HCT116 (cell line): ENCODE measurements at regions not wholly inside any gene's neighbourhood (a gene's known extent, or its start where the extent isn't known, plus 50 kb on each side); places are given as distances from the start of the nearest gene placed in this dataset.

Experiments
- ATAC-seq: fragments of 200-7000 bp; cut with Tn5 transposase; 2 replicates; pipeline ENCODE4 v1.9.1; 2020; ENCODE audit warnings: mild to moderate bottlenecking, moderate library complexity
- BruUV-seq: library from RNA; stranded (reverse); fragments of 400-500 nt; replicated peaks from 2 replicates; lab custom pipeline; 2021; lab: Mats Ljungman, UMichigan
- CTCF ChIA-PET: fragments of 300-600 bp; sonication (Branson Sonifier 250); formaldehyde crosslinking; loops from one replicate; lab custom pipeline; 2021; ENCODE audit warnings: antibody characterized with exemption; lab: Charles Lee
- POLR2A ChIA-PET: fragments of 300-600, 350-600 bp; sonication (Branson Sonifier 250); formaldehyde crosslinking; loops from one replicate; lab custom pipeline; 2021; ENCODE audit warnings: antibody characterized with exemption; lab: Charles Lee
- RAD21 ChIA-PET, 2 experiments: fragments of 300-600 bp; sonication (Branson Sonifier 250); formaldehyde crosslinking; loops; one replicate each; lab custom pipeline; 2023; ENCODE audit warnings: low total read pairs in 2 of 2; ENCODE audit not compliant: uncharacterized antibody in 2 of 2, unreplicated experiment in 2 of 2, low non-redundant PET in 1 of 2; lab: Charles Lee
- DNase-seq: peaks from one replicate; pipeline ENCODE4 v3.0.0-alpha.2; 2010; ENCODE audit warnings: low read depth, low spot score
- H2AFZ ChIP-seq: fragments of 200-600 bp; shearing (Covaris generic), sonication (generic); 2 replicates; pipeline ENCODE4 v1.6.1; 2017; ENCODE audit warnings: low read depth, mixed run types, mixed read lengths, antibody characterized with exemption, low read length; ENCODE audit not compliant: poor library complexity, severe bottlenecking
- H3K27ac ChIP-seq: 2 replicates; pipeline ENCODE4 v1.5.1; 2012; ENCODE audit warnings: low read depth, low read length
- H3K27me3 ChIP-seq: fragments of 200-600 bp; sonication (generic); 2 replicates; pipeline ENCODE4 v1.6.1; 2016; ENCODE audit warnings: mixed run types, low read length, mixed read lengths; ENCODE audit not compliant: insufficient read depth
- H3K36me3 ChIP-seq, 2 experiments: fragments of 200-500 bp in 1 of 2; fragments of 200-600 bp in 1 of 2; sonication (Bioruptor generic) in 1 of 2; sonication (generic) in 1 of 2; 2 replicates each; pipeline versions ENCODE4 v1.5.1 to v1.6.1; 2014 to 2016; ENCODE audit warnings: low read length in 2 of 2, inconsistent platforms in 1 of 2, mixed read lengths in 1 of 2, mixed run types in 1 of 2; ENCODE audit not compliant: insufficient read depth in 2 of 2, control insufficient read depth in 1 of 2
- H3K4me1 ChIP-seq, 2 experiments: fragments of 200-600 bp in 1 of 2; sonication (generic) in 1 of 2; 2 replicates each; pipeline versions ENCODE4 v1.5.1 to v1.6.1; 2012 to 2017; ENCODE audit warnings: low read length in 2 of 2, inconsistent platforms in 1 of 2, mild to moderate bottlenecking in 1 of 2, mixed read lengths in 1 of 2, mixed run types in 1 of 2, moderate library complexity in 1 of 2; ENCODE audit not compliant: insufficient read depth in 2 of 2, control insufficient read depth in 1 of 2
- H3K4me2 ChIP-seq: fragments of 200-600 bp; sonication (generic); 2 replicates; pipeline ENCODE4 v1.6.1; 2017; ENCODE audit warnings: mixed run types, low read length, mixed read lengths
- H3K4me3 ChIP-seq, 2 experiments: fragments of 200-600 bp in 1 of 2; sonication (generic) in 1 of 2; replicated peaks in 1 of 2; 2 replicates each; pipeline ENCODE4 v1.5.1; 2011 to 2016; ENCODE audit warnings: low read length in 2 of 2, control low read depth in 1 of 2, low read depth in 1 of 2, mild to moderate bottlenecking in 1 of 2, mixed read lengths in 1 of 2, mixed run types in 1 of 2
- H3K79me2 ChIP-seq: fragments of 200-600 bp; sonication (generic); 2 replicates; pipeline ENCODE4 v1.6.1; 2017; ENCODE audit warnings: mild to moderate bottlenecking, mixed run types, low read length, moderate library complexity, mixed read lengths; ENCODE audit not compliant: insufficient read depth
- H3K9ac ChIP-seq: fragments of 200-600 bp; sonication (generic); 2 replicates; pipeline ENCODE4 v1.6.1; 2016; ENCODE audit warnings: low read length, mixed read lengths
- H3K9me2 ChIP-seq: fragments of 200-600 bp; sonication (generic), shearing (Covaris generic); 2 replicates; pipeline ENCODE4 v1.6.1; 2017; ENCODE audit warnings: mixed run types, mild to moderate bottlenecking, moderate library complexity; ENCODE audit not compliant: insufficient read depth
- H3K9me3 ChIP-seq, 2 experiments: fragments of 200-500 bp in 1 of 2; fragments of 200-600 bp in 1 of 2; sonication (Bioruptor generic) in 1 of 2; sonication (generic) in 1 of 2; 2 replicates each; pipeline ENCODE4 v1.6.1; 2014 to 2017; ENCODE audit warnings: low read length in 2 of 2, mixed read lengths in 2 of 2, inconsistent platforms in 1 of 2, low read depth in 1 of 2, mild to moderate bottlenecking in 1 of 2, mixed run types in 1 of 2, moderate library complexity in 1 of 2; ENCODE audit not compliant: control insufficient read depth in 1 of 2, insufficient read depth in 1 of 2
- H4K20me1 ChIP-seq: fragments of 200-600 bp; sonication (generic), shearing (Covaris generic); 2 replicates; pipeline ENCODE4 v1.6.1; 2017; ENCODE audit warnings: mixed run types, mild to moderate bottlenecking, moderate library complexity; ENCODE audit not compliant: insufficient read depth
- EGR1 ChIP-seq: IDR thresholded peaks from 2 replicates; pipeline ENCODE4 v1.6.1; 2012; ENCODE audit warnings: low read depth
- POLR2A ChIP-seq: IDR thresholded peaks from 2 replicates; pipeline ENCODE4 v1.7.0; 2011; ENCODE audit warnings: borderline replicate concordance; ENCODE audit not compliant: insufficient read depth, insufficient read length; ENCODE audit errors: extremely low read depth
- SP1 ChIP-seq: IDR thresholded peaks from 2 replicates; pipeline ENCODE4 v1.6.1; 2012; ENCODE audit warnings: low read depth
- ZBTB33 ChIP-seq: IDR thresholded peaks from 2 replicates; pipeline ENCODE4 v1.6.1; 2011; ENCODE audit warnings: mild to moderate bottlenecking, low read length, moderate library complexity; ENCODE audit not compliant: insufficient replicate concordance; ENCODE audit errors: extremely low read depth
- ZNF274 ChIP-seq: fragments of 200-500 bp; sonication (Bioruptor generic); IDR thresholded peaks from 2 replicates; pipeline ENCODE4 v1.6.1; 2014; ENCODE audit warnings: mild to moderate bottlenecking, low read depth, low read length, inconsistent platforms
- intact Hi-C: fragments of 100-400 bp; cut with micrococcal nuclease; formaldehyde crosslinking; loops from 2 replicates; pipeline ENCODE4 v1.10.0; 2022
- TF ChIP-seq, protein P1 (sequence below): IDR thresholded peaks from 2 replicates; pipeline ENCODE4 v1.6.1; 2012; ENCODE audit warnings: low read depth

GRCh38 chrX:9337046-9337445 lies 127.8 kb upstream of the TBL1X start:
- no TSS peak for BruUV-seq
- RAD21 ChIA-PET, result no interaction called here
- intact Hi-C loops, result no loop called here

More at GRCh38 chrX:9337046-9337445, 127.8 kb upstream of the TBL1X start:
- Histone ChIP-seq H3K27ac (no peak overlapping the region), H3K9me2 (no peaks in the 10 kb centered on the region), H3K9me3 (no peaks in the 10 kb centered on the region), H2AFZ (no peak overlapping the region), H3K9ac (no peak overlapping the region), H4K20me1 (no peaks in the 10 kb centered on the region), H3K36me3 (no peaks in the 10 kb centered on the region), H3K4me1 (peaks cover 7 to 8% of the 10 kb centered on the region in 2 experiments), H3K4me2 (no peak overlapping the region), H3K27me3 (no peaks in the 10 kb centered on the region), H3K79me2 (no peaks in the 10 kb centered on the region), H3K4me3 (no peak overlapping the region)
- ChIA-PET CTCF (no interaction called here), POLR2A (interaction anchor here (0.5 kb wide), 1 partner anchor 15 kb away, joined by 3 read pairs; no protein-coding TSS in a partner anchor)
- DNase-seq, result no peak
- no peak for ATAC-seq
- TF ChIP-seq EGR1, result no peak
- TF ChIP-seq ZNF274, result no peak
- TF ChIP-seq, protein P1, sequence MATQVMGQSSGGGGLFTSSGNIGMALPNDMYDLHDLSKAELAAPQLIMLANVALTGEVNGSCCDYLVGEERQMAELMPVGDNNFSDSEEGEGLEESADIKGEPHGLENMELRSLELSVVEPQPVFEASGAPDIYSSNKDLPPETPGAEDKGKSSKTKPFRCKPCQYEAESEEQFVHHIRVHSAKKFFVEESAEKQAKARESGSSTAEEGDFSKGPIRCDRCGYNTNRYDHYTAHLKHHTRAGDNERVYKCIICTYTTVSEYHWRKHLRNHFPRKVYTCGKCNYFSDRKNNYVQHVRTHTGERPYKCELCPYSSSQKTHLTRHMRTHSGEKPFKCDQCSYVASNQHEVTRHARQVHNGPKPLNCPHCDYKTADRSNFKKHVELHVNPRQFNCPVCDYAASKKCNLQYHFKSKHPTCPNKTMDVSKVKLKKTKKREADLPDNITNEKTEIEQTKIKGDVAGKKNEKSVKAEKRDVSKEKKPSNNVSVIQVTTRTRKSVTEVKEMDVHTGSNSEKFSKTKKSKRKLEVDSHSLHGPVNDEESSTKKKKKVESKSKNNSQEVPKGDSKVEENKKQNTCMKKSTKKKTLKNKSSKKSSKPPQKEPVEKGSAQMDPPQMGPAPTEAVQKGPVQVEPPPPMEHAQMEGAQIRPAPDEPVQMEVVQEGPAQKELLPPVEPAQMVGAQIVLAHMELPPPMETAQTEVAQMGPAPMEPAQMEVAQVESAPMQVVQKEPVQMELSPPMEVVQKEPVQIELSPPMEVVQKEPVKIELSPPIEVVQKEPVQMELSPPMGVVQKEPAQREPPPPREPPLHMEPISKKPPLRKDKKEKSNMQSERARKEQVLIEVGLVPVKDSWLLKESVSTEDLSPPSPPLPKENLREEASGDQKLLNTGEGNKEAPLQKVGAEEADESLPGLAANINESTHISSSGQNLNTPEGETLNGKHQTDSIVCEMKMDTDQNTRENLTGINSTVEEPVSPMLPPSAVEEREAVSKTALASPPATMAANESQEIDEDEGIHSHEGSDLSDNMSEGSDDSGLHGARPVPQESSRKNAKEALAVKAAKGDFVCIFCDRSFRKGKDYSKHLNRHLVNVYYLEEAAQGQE, result no peak
- TF ChIP-seq POLR2A, result no peak
- no peak for TF ChIP-seq ZBTB33
- TF ChIP-seq SP1, result no peak
